Activated CD4-positive, alpha-beta T cell treated with anti-CD3 and anti-CD28 coated beads, Interleukin-2, amount 10 ng/mL, durations not matched to agents 24 days and 14 days (primary cell): ENCODE measurements at regions not wholly inside any gene's neighbourhood (a gene's known extent, or its start where the extent isn't known, plus 50 kb on each side); places are given as distances from the start of the nearest gene placed in this dataset.
A peak's percentile ranks its signal among the peaks of the same experiment; 100 is the strongest.

Experiments used
- DNase-seq: peaks from one replicate; pipeline ENCODE4 v3.0.0; 2022
- H3K27ac Mint-ChIP-seq: one replicate; pipeline ENCODE4 v1.8.0; 2022; ENCODE audit warnings: mild to moderate bottlenecking, mixed read lengths
- H3K27me3 Mint-ChIP-seq: one replicate; pipeline ENCODE4 v1.8.0; 2022; ENCODE audit warnings: mixed read lengths
- H3K36me3 Mint-ChIP-seq: one replicate; pipeline ENCODE4 v1.8.0; 2022; ENCODE audit warnings: low read depth, mild to moderate bottlenecking, mixed read lengths
- H3K4me1 Mint-ChIP-seq: one replicate; pipeline ENCODE4 v1.8.0; 2021; ENCODE audit warnings: mixed read lengths
- H3K4me3 Mint-ChIP-seq: one replicate; pipeline ENCODE4 v1.8.0; 2022; ENCODE audit warnings: mild to moderate bottlenecking, moderate library complexity, mixed read lengths
- H3K9me3 Mint-ChIP-seq: one replicate; pipeline ENCODE4 v1.8.0; 2021; ENCODE audit warnings: mixed read lengths
- intact Hi-C: fragments of 100-400 bp; cut with micrococcal nuclease; formaldehyde crosslinking; loops from one replicate; pipeline ENCODE4 v1.15.1; 2023

GRCh38 chr3:69456631-69457030 lies 70.7 kb upstream of the FRMD4B start:
- H3K27me3 Mint-ChIP-seq, result peaks cover 14% of the 10 kb centered on the region
- DNase-seq, result no peak
- no peak overlapping the region for H3K27ac Mint-ChIP-seq
- H3K9me3 Mint-ChIP-seq, result no peaks in the 10 kb centered on the region
- no peaks in the 10 kb centered on the region for H3K4me1 Mint-ChIP-seq
- H3K36me3 Mint-ChIP-seq, result no peaks in the 10 kb centered on the region
- intact Hi-C loops, result no loop called here
- H3K4me3 Mint-ChIP-seq, result no peak overlapping the region

- intact Hi-C loops, result no loop called here
- H3K4me1 Mint-ChIP-seq, result no peaks in the 10 kb centered on the region
- H3K27ac Mint-ChIP-seq, result no peak overlapping the region
- DNase-seq, result no peak
- no peaks in the 10 kb centered on the region for H3K9me3 Mint-ChIP-seq
- no peak overlapping the region for H3K4me3 Mint-ChIP-seq
- no peaks in the 10 kb centered on the region for H3K36me3 Mint-ChIP-seq
- peaks cover 18% of the 10 kb centered on the region for H3K27me3 Mint-ChIP-seq
These were observed 68.4 kb upstream of the FRMD4B start for GRCh38 chr3:69454204-69454787.

GRCh38 chr3:69452295-69452694 lies 66.4 kb upstream of the FRMD4B start:
- Mint-ChIP-seq H3K4me3 (no peak overlapping the region), H3K9me3 (no peaks in the 10 kb centered on the region), H3K4me1 (no peaks in the 10 kb centered on the region), H3K27ac (no peak overlapping the region), H3K36me3 (no peaks in the 10 kb centered on the region), H3K27me3 (peaks cover 11% of the 10 kb centered on the region)
- intact Hi-C loops, result no loop called here
- no peak for DNase-seq

- intact Hi-C loops, result no loop called here
- H3K9me3 Mint-ChIP-seq, result no peaks in the 10 kb centered on the region
- DNase-seq, result no peak
- H3K4me3 Mint-ChIP-seq, result no peak overlapping the region
- H3K36me3 Mint-ChIP-seq, result no peaks in the 10 kb centered on the region
- H3K27me3 Mint-ChIP-seq, result peaks cover 14% of the 10 kb centered on the region
- peaks cover 2% of the 10 kb centered on the region for H3K4me1 Mint-ChIP-seq
- no peak overlapping the region for H3K27ac Mint-ChIP-seq
These were observed 65.7 kb upstream of the FRMD4B start for GRCh38 chr3:69451594-69451993.

- Mint-ChIP-seq H3K4me3 (no peak overlapping the region), H3K27me3 (peaks cover 11% of the 10 kb centered on the region)
- intact Hi-C loops, result no loop called here
These were observed 63.0 kb upstream of the FRMD4B start for GRCh38 chr3:69448877-69449276.

GRCh38 chr3:69446402-69447072 lies 60.6 kb upstream of the FRMD4B start:
- peaks cover 8% of the 10 kb centered on the region for H3K4me1 Mint-ChIP-seq
- H3K36me3 Mint-ChIP-seq, result no peaks in the 10 kb centered on the region
- intact Hi-C loops, result no loop called here
- peaks cover 10% of the 10 kb centered on the region for H3K27me3 Mint-ChIP-seq
- no peak for DNase-seq
- H3K9me3 Mint-ChIP-seq, result no peaks in the 10 kb centered on the region
- no peak overlapping the region for H3K27ac Mint-ChIP-seq
- H3K4me3 Mint-ChIP-seq, result no peak overlapping the region

More at GRCh38 chr3:69448877-69449276, 63.0 kb upstream of the FRMD4B start:
- H3K27ac Mint-ChIP-seq, result no peak overlapping the region
- H3K9me3 Mint-ChIP-seq, result no peaks in the 10 kb centered on the region
- no peak for DNase-seq
- no peaks in the 10 kb centered on the region for H3K36me3 Mint-ChIP-seq
- peaks cover 5% of the 10 kb centered on the region for H3K4me1 Mint-ChIP-seq

- DNase-seq, result no peak
- intact Hi-C loops, result no loop called here
- Mint-ChIP-seq H3K4me3 (no peak overlapping the region), H3K27me3 (peaks cover 5% of the 10 kb centered on the region), H3K9me3 (no peaks in the 10 kb centered on the region), H3K36me3 (no peaks in the 10 kb centered on the region), H3K27ac (no peak overlapping the region), H3K4me1 (peaks cover 10% of the 10 kb centered on the region)
These were observed 59.6 kb upstream of the FRMD4B start for GRCh38 chr3:69445498-69445897.

- Mint-ChIP-seq H3K36me3 (no peaks in the 10 kb centered on the region), H3K27me3 (peaks cover 5% of the 10 kb centered on the region), H3K9me3 (no peaks in the 10 kb centered on the region), H3K4me1 (peaks cover 10% of the 10 kb centered on the region), H3K4me3 (no peak overlapping the region), H3K27ac (no peak overlapping the region)
- intact Hi-C loops, result no loop called here
- no peak for DNase-seq
These were observed 59.1 kb upstream of the FRMD4B start for GRCh38 chr3:69445024-69445423.

GRCh38 chr3:69443457-69443920 lies 57.6 kb upstream of the FRMD4B start:
- no peaks in the 10 kb centered on the region for H3K36me3 Mint-ChIP-seq
- H3K27me3 Mint-ChIP-seq, result peaks cover 5% of the 10 kb centered on the region
- no peak overlapping the region for H3K4me3 Mint-ChIP-seq
- H3K27ac Mint-ChIP-seq, result peak overlapping the region; percentile 12
- no peaks in the 10 kb centered on the region for H3K9me3 Mint-ChIP-seq
- H3K4me1 Mint-ChIP-seq, result peaks cover 21% of the 10 kb centered on the region
- no peak for DNase-seq
- intact Hi-C loops, result loop anchor here (1.0 to 2.0 kb wide), 3 partner anchors 8 to 245 kb away; no protein-coding TSS in a partner anchor

GRCh38 chr3:69442771-69443311 lies 57.0 kb upstream of the FRMD4B start:
- H3K27ac Mint-ChIP-seq, result peak overlapping the region; percentile 12
- H3K4me1 Mint-ChIP-seq, result peaks cover 21% of the 10 kb centered on the region
- no peak overlapping the region for H3K4me3 Mint-ChIP-seq
- H3K9me3 Mint-ChIP-seq, result no peaks in the 10 kb centered on the region
- H3K27me3 Mint-ChIP-seq, result peaks cover 5% of the 10 kb centered on the region
- DNase-seq, result peak; percentile 66
- no peaks in the 10 kb centered on the region for H3K36me3 Mint-ChIP-seq
- intact Hi-C loops, result loop anchor here (1.0 to 2.0 kb wide), 3 partner anchors 8 to 244 kb away; no protein-coding TSS in a partner anchor

GRCh38 chr3:69441732-69442131 lies 55.8 kb upstream of the FRMD4B start:
- H3K27me3 Mint-ChIP-seq, result peaks cover 2% of the 10 kb centered on the region
- no peaks in the 10 kb centered on the region for H3K9me3 Mint-ChIP-seq
- intact Hi-C loops, result loop anchor here (2.0 kb wide), 2 partner anchors 115 to 243 kb away; no protein-coding TSS in a partner anchor
- H3K4me1 Mint-ChIP-seq, result peaks cover 22% of the 10 kb centered on the region
- no peaks in the 10 kb centered on the region for H3K36me3 Mint-ChIP-seq
- DNase-seq, result no peak
- no peak overlapping the region for H3K4me3 Mint-ChIP-seq
- H3K27ac Mint-ChIP-seq, result no peak overlapping the region

GRCh38 chr3:69441040-69441439 lies 55.2 kb upstream of the FRMD4B start:
- Mint-ChIP-seq H3K4me1 (peaks cover 26% of the 10 kb centered on the region), H3K36me3 (no peaks in the 10 kb centered on the region), H3K9me3 (no peaks in the 10 kb centered on the region), H3K27ac (no peak overlapping the region), H3K4me3 (no peak overlapping the region), H3K27me3 (no peaks in the 10 kb centered on the region)
- DNase-seq, result no peak
- intact Hi-C loops, result no loop called here

GRCh38 chr3:69439643-69440270 lies 53.9 kb upstream of the FRMD4B start:
- Mint-ChIP-seq H3K4me1 (peaks cover 35% of the 10 kb centered on the region), H3K36me3 (no peaks in the 10 kb centered on the region), H3K27me3 (no peaks in the 10 kb centered on the region), H3K4me3 (peak overlapping the region; percentile 13), H3K9me3 (no peaks in the 10 kb centered on the region), H3K27ac (peak overlapping the region; percentile 4)
- intact Hi-C loops, result loop anchor here (5.0 to 10.0 kb wide), 2 partner anchors 52 to 225 kb away; partner anchors contain the start of gene FRMD4B
- no peak for DNase-seq

GRCh38 chr3:69438476-69438875 lies 52.6 kb upstream of the FRMD4B start:
- Mint-ChIP-seq H3K27me3 (no peaks in the 10 kb centered on the region), H3K4me1 (peaks cover 44% of the 10 kb centered on the region), H3K4me3 (no peak overlapping the region), H3K9me3 (no peaks in the 10 kb centered on the region), H3K36me3 (no peaks in the 10 kb centered on the region), H3K27ac (peak overlapping the region; percentile 35)
- intact Hi-C loops, result loop anchor here (5.0 to 10.0 kb wide), 2 partner anchors 51 to 226 kb away; partner anchors contain the start of gene FRMD4B
- no peak for DNase-seq
